Stomach smooth muscle (tissue), 2 donors: ENCODE measurements at regions not wholly inside any gene's neighbourhood (a gene's known extent, or its start where the extent isn't known, plus 50 kb on each side); places are given as distances from the start of the nearest gene placed in this dataset.
A peak's percentile ranks its signal among the peaks of the same experiment; 100 is the strongest.

ENCODE experiments used
- H3K27ac ChIP-seq: one replicate; pipeline ENCODE4 v1.7.0; 2013; ENCODE audit warnings: mild to moderate bottlenecking, low read length, inconsistent platforms
- H3K27me3 ChIP-seq, 2 donors: one replicate each; pipeline ENCODE4 v1.7.0; 2013; ENCODE audit warnings: low read length in 2 of 2; ENCODE audit not compliant: insufficient read depth in 2 of 2, control insufficient read depth in 1 of 2
- H3K36me3 ChIP-seq, 2 donors: one replicate each; pipeline ENCODE4 v1.7.0; 2013; ENCODE audit warnings: low read length in 2 of 2; ENCODE audit not compliant: control insufficient read depth in 2 of 2, insufficient read depth in 2 of 2
- H3K4me1 ChIP-seq: one replicate; pipeline ENCODE4 v1.7.0; 2013; ENCODE audit warnings: low read length; ENCODE audit not compliant: control insufficient read depth, insufficient read depth
- H3K4me3 ChIP-seq, 2 donors: one replicate each; pipeline ENCODE4 v1.7.0; 2013; ENCODE audit warnings: low read length in 2 of 2
- H3K9ac ChIP-seq, 2 donors: one replicate each; pipeline ENCODE4 v1.7.0; 2013; ENCODE audit warnings: low read length in 2 of 2, mild to moderate bottlenecking in 1 of 2
- H3K9me3 ChIP-seq, 2 donors: one replicate each; pipeline ENCODE4 v1.7.0; 2013; ENCODE audit warnings: low read length in 2 of 2; ENCODE audit not compliant: control insufficient read depth in 2 of 2
- donor health status: healthy.
- donor health status: Pancreatic carcinoma.

DNA sequence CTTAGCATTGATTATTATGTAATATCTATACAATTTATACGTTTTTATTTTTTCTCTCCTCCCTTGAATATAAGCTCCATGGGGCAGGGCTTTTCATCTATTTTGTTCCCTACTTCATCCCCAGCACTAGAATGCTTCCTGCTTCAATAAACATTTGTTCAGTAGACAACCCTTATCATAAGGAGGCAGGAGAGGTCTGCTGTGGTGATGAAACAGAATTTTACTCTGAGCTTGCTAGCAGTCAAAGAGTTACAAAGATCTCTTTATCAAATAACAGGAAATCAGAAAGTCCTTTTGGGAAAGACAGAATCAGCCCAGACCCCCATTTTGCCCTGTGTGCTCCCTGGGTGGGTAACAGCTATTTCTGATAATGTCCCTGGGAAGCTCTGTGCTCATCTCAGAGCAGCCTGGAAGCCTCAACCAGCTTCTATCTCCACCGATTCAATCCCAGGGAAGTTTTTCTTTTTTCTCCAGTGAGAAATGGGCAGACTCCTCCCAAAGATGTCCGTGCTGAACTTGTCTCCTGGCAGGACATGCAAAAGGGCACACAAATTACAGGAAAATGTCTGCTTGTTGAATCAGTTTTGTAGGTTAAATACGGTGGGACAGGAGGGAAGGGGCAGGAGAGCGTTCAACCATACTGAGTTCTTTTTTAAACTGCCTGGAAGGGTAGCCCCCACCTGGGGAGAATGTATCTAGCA is 84.7 kb upstream of the PKDCC start:
- Histone ChIP-seq H3K27me3 (no peaks in the 10 kb centered on the region), H3K4me3 (no peak overlapping the region), H3K9ac (peak overlapping the region in 1 of 2 donors; percentile 13), H3K9me3 (no peaks in the 10 kb centered on the region), H3K4me1 (peaks cover 45% of the 10 kb centered on the region), H3K36me3 (no peaks in the 10 kb centered on the region), H3K27ac (peak overlapping the region; percentile 58)

DNA sequence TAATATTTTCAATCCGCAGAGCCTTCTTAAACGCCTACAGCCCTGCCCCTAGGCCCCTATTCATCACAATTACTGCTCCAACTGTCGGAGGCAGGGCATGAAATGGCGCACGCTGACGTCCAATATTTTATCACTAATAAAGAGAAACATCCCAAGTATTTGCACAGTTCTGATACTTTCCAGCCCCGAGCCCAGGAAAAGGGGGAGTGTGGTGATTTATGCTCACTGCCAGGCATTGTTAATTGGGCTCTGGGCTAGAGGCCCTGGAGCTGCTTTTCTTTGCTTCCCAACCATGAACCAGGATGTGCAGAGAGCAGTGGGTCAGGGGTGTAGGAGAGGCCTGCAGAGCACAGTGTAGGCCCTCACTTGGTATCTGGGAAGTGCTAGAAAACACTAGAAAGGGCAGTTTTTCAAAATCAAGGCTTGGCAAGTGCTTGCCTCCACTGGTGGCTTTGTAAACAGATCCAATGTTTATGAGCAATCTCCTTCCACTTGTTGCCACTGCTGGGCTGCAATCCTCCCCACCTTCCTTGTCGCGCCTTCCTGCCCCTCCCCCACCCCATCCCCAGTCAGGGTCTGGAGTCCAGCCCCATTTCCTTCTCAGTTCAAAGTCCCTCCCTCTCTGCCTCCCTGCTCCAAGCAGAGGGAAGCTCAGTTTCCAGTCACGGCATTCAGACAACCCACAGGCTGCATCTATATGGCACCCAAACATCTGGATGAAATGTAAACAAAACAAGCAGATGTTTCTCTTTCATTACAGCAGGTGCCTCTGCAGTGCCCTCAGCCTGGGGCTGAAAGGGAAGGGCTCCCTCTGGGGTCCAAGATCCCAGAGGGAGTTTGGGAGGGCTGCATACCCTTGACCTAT is 83.9 kb upstream of the PKDCC start:
- H3K27me3 ChIP-seq: no peaks in the 10 kb centered on the region
- peak overlapping the region; percentile 58 for H3K27ac ChIP-seq
- no peaks in the 10 kb centered on the region for H3K36me3 ChIP-seq
- H3K4me1 ChIP-seq: peaks cover 52% of the 10 kb centered on the region
- no peaks in the 10 kb centered on the region for H3K9me3 ChIP-seq
- no peak overlapping the region for H3K4me3 ChIP-seq
- peak overlapping the region in 1 of 2 donors; percentile 13 for H3K9ac ChIP-seq

DNA sequence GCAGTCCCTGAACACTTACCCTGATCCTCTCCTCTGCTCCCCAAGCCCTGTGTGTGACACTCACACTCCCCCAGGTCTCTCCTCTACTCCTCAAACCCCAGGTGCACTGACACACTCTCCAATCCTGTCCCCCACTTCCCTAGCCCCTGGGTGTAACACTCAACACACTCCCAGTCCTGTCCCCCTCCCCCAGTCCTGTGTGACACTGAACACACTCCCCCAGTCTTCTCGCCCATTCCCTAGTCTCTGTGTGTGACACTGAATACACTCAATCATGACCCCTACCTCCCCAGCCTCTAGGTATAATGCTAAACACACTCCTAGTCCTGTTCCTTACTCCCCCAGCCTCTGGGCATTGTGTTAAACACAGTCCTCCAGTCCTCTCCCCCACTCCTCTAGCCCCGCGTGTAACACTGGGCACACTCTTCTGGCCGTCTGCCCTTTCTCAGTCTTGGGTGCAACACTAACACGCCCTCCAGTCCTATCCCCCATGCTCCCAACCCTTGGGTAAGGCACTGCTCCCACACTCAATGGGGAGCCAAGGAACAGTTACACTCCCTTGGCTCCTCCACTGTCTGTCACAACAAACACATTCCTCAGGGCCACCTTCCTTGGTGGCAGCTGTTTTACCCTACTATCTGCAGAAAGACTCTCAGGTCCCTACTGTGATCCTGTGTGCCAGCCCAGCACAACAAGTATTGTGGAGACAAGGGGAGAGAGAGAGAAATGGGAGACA is 82.5 kb upstream of the PKDCC start:
- Histone ChIP-seq H3K4me1 (peaks cover 52% of the 10 kb centered on the region), H3K36me3 (no peaks in the 10 kb centered on the region), H3K9me3 (no peaks in the 10 kb centered on the region), H3K27ac (peak overlapping the region; percentile 76), H3K9ac (no peak overlapping the region), H3K4me3 (no peak overlapping the region), H3K27me3 (no peaks in the 10 kb centered on the region)

DNA sequence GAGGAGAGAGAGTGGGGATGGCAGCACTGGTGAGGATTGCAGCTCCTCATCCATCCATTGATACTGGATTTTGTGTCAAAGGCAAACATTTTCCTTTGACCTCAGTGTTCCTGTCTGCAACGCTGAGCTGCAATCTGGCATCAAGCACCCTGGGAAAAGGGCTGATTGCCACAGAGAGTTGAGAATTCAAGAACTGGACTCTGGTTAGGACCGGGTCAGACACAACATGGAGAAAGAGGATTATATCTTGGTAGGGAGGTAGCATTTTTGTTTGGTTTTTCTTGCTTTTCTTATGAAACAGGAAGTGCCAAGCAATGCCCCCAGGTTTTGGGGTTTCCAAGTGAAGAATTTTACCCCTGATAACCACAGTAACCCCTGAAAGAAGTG is 81.9 kb upstream of the PKDCC start:
- Histone ChIP-seq H3K27me3 (no peaks in the 10 kb centered on the region), H3K27ac (peak overlapping the region; percentile 76), H3K36me3 (no peaks in the 10 kb centered on the region), H3K4me1 (peaks cover 52% of the 10 kb centered on the region), H3K9ac (no peak overlapping the region), H3K4me3 (no peak overlapping the region), H3K9me3 (no peaks in the 10 kb centered on the region)

DNA sequence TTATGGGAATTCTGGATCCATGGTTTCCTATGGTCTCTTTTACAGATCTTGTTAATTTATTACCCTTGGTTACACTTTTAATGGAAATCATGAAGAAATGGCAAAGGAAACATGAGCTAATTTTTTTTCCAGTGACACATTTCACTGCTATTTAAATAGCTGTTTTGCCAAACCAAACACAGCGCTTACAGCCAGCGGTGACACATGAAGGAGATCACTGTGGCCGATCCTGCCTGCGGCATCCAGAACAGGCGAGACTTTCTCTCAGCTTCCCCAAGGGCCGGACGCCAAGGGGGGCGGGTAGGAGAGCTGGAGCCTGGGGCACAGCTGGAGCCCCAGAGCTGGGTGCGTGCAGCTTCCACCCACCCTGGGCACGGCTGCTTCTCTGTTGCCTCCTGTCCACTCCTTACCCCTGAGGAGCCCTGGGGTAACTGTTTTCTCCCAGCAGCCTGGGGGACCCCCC is 81.4 kb upstream of the PKDCC start:
- peak overlapping the region; percentile 76 for H3K27ac ChIP-seq
- H3K4me1 ChIP-seq: peaks cover 52% of the 10 kb centered on the region
- no peaks in the 10 kb centered on the region for H3K36me3 ChIP-seq
- H3K9ac ChIP-seq: no peak overlapping the region
- H3K27me3 ChIP-seq: no peaks in the 10 kb centered on the region
- H3K4me3 ChIP-seq: peak overlapping the region in 1 of 2 donors; percentile 22
- H3K9me3 ChIP-seq: no peaks in the 10 kb centered on the region

DNA sequence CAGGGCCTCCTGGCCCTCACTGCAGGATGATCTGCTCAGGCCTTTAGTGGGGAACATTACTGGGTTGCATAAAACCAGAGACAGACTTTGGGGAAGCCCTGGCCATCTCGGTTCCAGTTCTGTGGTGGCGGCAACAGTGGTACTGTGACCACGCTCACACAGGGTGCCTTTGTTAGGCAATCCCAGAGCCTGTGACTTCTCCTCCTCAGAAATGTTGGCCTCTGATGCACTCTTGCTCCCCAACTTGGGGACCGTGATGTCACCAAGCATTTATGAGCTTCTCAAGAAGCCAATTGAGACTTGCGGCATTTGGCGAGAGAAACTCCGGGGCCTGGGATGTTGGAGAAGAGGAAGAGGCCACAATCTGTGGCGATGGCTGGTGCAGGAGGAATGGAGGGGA is 80.9 kb upstream of the PKDCC start:
- no peaks in the 10 kb centered on the region for H3K36me3 ChIP-seq
- H3K27me3 ChIP-seq: no peaks in the 10 kb centered on the region
- H3K4me1 ChIP-seq: peaks cover 52% of the 10 kb centered on the region
- H3K27ac ChIP-seq: peak overlapping the region; percentile 76
- H3K4me3 ChIP-seq: peak overlapping the region in 1 of 2 donors; percentile 22
- no peak overlapping the region for H3K9ac ChIP-seq
- no peaks in the 10 kb centered on the region for H3K9me3 ChIP-seq

DNA sequence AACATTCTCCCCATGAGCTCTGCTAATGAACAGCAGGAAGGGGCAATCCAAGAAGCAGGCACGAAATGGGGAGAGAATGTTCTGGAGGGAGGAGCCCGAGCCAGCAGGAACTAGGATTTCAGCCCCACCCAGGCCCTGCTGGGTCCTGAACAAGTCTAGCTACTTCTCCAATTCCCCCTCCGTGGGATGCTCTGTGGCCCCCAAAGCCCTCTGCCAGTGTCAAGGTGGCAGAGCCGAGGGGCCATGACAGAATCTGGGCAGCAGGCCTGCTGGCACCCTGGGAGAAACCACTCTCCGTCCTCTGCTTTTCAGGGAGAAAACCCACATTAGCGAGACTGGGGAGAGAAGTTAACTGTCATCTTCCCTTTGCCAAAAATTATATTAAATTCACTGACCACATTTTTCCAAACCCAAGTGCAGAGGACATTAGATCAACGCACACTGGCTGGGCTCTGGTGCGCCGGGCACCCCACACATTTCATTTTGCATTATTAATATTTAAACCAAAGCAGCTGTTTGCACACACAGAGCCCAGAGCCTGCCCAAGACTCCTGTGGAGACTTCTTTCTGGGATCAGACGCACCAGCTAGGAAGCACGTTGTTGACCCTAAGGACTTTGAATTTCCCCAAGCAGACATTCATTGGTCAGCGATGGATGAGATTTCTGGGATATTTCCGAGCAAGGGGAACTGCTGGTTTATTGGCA is 80.2 kb upstream of the PKDCC start:
- H3K9ac ChIP-seq: peak overlapping the region in 1 of 2 donors; percentile 5
- H3K4me3 ChIP-seq: peak overlapping the region in 1 of 2 donors; percentile 22
- no peaks in the 10 kb centered on the region for H3K36me3 ChIP-seq
- no peaks in the 10 kb centered on the region for H3K9me3 ChIP-seq
- no peaks in the 10 kb centered on the region for H3K27me3 ChIP-seq
- H3K27ac ChIP-seq: peak overlapping the region; percentile 76
- peaks cover 52% of the 10 kb centered on the region for H3K4me1 ChIP-seq

DNA sequence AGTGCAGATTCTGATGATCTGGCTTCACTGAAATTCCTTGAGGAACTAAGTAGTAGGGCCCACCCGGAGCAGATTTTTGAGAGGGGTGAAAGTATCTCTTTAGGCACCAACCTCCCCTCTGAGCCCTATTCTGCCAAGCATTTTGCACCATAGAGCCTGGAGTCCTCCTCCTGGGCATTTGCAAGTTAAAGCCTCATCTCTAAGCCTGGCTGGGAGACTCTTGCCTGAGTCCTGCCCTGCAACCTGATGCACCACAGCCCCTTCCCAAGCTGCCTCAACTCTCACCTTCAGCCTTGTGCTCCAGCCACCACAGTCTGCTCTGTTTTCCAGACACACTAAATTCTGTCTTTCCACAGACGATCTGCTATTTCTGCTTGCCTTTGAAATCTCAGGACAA is 79.6 kb upstream of the PKDCC start:
- Histone ChIP-seq H3K4me3 (no peak overlapping the region), H3K27ac (peak overlapping the region; percentile 76), H3K36me3 (no peaks in the 10 kb centered on the region), H3K27me3 (no peaks in the 10 kb centered on the region), H3K9me3 (no peaks in the 10 kb centered on the region), H3K9ac (no peak overlapping the region), H3K4me1 (peaks cover 52% of the 10 kb centered on the region)

DNA sequence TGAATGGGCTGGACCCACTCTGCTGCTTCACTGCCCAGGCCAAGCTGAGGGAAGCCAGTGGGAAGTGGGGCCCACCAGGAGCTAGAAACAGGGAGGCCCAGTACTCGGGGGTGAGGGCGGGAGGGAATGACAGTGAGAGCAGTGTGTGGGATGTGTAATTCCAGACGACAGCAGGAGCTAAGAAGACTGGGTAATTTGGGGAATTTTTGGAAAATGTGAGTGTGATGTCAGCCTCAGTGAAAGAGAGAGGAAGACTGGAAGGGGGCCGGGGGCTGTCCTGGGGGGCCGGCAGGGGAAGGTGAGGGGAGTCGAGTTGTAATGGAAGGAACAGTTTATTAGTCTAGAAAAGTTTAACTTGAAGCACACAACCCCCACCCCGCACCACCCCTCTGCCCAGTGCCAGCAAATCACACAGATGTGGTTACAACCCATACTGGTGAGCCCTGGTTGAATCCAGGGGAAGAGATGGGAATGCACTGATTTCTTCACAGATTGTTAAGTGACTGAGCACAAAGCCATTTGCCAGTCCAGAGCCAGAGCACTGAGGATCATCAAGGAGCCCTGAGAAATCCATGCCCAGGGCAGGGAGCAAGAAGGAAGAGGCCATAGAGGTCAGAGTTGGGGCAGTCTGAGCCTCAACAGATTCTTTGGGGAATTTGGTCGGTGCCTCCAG is 76.7 kb upstream of the PKDCC start:
- Histone ChIP-seq H3K27me3 (no peaks in the 10 kb centered on the region), H3K9me3 (no peaks in the 10 kb centered on the region), H3K4me1 (peaks cover 26% of the 10 kb centered on the region), H3K27ac (no peak overlapping the region), H3K9ac (no peak overlapping the region), H3K4me3 (no peak overlapping the region), H3K36me3 (no peaks in the 10 kb centered on the region)

DNA sequence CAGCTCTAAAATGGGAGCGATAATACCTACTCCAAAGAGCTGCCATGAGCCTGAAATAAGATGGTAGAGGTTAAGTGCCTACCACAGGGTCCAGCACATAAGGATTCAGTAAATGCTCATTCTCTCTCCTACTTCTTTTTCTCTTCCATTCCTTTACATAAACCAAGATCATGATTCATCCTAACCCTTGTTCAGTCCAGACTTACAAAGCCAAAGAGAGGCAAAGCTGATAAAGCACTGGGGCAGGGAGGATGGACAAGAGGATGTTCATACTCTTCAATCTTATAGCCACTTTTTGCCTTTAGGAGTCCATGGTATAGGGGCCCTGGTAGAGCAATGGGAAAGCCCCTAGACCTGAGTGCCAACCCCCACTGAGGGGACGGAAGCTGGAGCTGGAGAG is 75.6 kb upstream of the PKDCC start:
- Histone ChIP-seq H3K27ac (no peak overlapping the region), H3K4me1 (peaks cover 16% of the 10 kb centered on the region), H3K4me3 (no peak overlapping the region), H3K27me3 (no peaks in the 10 kb centered on the region), H3K9me3 (no peaks in the 10 kb centered on the region), H3K36me3 (no peaks in the 10 kb centered on the region), H3K9ac (no peak overlapping the region)
